NCI-H2171 (cell line): ENCODE measurements at regions not wholly inside any gene's neighbourhood (a gene's known extent, or its start where the extent isn't known, plus 50 kb on each side); places are given as distances from the start of the nearest gene placed in this dataset.
"Not testable (repeated sequence)": the region's sequence is repeated elsewhere in the genome, so short reads cannot be mapped to it uniquely, and the experiment has no call there.

Experiments
- DNase-seq: peaks from one replicate; lab custom pipeline; 2025; lab: John Stamatoyannopoulos, UW

DNA sequence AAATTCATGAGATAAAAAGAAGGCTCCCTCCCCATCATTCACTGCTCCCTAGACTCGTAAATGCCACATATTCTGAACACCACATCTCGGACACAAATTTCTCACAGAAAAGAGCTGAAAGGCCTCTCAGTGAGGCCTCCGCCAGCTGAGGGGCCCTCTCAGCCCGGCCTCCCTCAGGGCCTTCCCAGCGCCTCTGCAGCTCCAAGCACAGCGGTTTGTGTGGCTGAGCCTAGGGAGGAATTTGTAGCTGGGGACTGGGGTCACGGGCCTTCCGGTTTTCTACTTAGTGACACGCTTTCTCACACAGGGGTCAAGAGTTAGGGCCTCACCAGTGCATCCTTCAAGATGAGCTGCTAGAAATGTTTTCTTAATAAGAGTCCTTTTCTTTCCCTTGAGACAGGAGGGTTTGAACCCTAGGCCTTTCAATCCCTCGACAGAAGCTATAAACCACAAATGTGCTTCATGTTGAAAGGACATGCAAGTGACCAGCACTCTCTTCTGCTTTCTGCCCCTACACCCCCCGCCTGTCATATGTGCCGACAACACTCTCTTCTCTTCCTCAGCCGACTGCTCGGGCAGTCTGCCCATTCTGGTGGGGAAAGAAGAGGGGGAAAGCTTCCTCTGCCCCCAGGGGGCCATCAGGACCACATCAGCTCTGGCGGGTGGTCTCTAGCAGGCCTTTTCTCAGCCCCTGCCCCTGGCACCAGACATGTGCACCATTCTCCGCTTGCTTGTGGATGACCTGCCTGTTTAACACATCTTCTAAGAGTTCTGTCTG is 104.9 kb downstream of the CHIC2 start:
- DNase-seq, result no peak

DNA sequence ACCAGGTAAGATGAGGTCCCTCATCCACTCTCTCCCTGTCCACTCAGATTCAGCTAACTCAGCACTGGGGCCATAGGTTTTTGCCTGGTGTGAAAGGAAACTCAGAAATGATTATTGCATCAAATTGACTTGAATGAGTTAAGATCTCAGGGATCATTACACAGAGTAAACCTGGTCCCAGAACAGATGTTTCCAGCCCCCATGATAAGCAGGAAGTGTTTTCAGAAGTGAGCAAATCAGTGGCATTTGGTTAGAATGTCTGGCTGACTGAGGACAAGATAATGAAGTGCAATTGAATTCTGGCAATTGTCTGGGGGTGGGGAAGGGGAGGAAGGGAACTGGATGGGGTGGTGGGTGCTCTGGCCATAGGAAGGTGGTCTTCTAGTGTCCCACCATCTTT is 108.0 kb downstream of the CHIC2 start:
- no peak for DNase-seq

DNA sequence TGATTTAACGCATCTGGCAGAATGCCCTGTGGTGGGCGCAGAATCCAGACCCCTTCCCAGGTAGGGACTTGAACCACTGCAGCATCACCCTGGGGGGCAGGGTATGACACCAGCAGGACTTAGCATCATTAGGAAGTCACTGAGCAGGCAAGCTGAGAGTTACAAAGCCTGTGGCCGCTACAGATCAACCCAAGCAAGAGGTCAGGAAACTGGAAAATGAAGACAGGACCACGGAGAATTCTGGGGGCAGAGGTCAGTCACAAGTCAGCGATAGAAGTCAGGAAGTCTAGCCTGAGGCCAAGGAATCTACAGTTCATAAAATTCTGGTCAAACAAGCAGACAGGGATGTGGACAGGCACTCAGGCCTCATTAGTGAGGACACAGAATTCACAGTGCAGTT is 108.4 kb downstream of the CHIC2 start:
- DNase-seq, result no peak

DNA sequence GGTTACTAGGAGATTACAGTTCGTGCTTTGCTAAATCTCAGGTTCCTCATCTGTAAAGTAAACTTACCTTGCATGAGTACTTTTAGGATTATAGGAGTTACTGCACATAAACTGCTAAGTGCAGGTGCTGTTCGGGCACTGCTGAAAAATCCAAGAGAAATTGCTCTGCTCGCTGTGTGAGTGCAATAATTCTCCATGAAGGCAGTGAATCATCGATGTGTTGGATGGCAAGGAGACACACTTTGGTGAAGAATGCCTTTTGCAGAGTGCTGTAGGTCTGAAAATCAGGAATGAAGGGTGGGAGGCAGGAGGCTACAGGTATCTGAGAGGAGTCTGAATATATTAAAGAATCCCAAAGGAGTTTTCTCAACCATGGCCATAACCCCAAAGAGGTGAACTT is 113.0 kb downstream of the CHIC2 start:
- no peak for DNase-seq

GRCh38 chr4:53943345-53944085 is 120.9 kb downstream of the CHIC2 start:
- no peak for DNase-seq

- no peak for DNase-seq
Measured at GRCh38 chr4:53942712-53943111, 121.7 kb downstream of the CHIC2 start.

GRCh38 chr4:53941331-53941730 is 123.1 kb downstream of the CHIC2 start:
- no peak for DNase-seq

- not testable (repeated sequence) for DNase-seq
Measured at GRCh38 chr4:53939892-53940291, 124.5 kb downstream of the CHIC2 start.

GRCh38 chr4:53937918-53938317 is 126.5 kb downstream of the CHIC2 start:
- no peak for DNase-seq

DNA sequence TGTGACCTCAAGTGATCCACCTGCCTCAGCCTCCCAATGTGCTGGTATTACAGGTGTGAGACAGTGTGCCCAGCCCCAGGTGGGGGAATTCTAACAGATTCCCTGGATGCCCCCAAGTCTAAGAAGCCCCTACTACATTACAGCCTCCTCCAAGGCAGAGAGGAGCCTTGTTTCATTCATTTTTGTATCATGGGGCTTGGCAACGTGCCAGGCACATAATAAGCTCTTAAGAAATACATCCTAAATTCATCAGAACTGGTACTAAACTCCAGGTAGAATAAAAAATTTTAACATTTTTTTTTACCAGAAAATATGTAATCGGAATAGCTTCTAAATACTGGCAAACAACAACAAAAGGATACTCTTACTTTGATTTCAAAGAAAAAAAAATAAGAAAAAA is 127.1 kb downstream of the CHIC2 start:
- no peak for DNase-seq

GRCh38 chr4:53935780-53936179 is 128.6 kb downstream of the CHIC2 start:
- DNase-seq, result no peak

DNA sequence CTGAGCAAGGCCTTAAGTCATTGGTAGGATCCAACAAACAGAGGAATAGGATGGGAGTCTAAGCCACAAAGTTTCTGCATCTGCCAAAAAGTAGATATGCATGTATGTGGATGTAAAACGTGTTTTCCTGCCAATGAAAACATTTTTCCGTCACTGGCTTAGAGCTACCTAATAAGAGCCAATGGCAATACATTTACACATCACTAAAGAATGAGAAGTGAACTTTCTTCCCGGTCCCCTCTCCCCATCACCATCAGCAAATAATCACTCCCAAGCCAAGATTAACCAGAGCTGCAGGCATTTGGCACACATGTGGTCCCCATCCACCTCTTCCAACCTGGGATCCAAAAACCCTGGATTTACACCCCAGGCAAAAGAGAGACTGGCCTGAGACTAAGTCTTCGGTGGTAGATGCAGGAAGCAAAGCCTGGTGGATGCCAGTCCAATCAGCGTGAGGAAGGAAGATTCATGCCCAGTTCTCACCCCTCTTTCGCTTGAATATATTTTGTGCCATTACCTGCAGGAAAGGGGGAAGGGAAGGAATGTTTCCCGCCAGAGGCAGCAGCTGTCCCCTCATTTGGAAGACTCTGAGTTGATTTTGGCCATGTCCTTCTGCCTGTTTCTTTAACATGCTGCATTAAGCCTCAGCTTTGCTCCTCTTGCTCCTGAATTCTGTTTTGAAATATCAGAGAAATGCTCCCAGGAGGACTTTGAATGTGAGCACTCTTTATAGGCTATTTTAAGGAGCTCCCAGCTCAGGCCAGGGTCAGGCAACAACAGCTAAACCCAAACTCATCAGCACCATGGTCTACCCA is 131.4 kb downstream of the CHIC2 start:
- DNase-seq, result no peak

GRCh38 chr4:53931461-53931961 is 132.9 kb downstream of the CHIC2 start:
- DNase-seq, result no peak

- no peak for DNase-seq
Measured at GRCh38 chr4:53929955-53930798, 134.2 kb downstream of the CHIC2 start.

- no peak for DNase-seq
Measured at GRCh38 chr4:53929311-53929710, 135.1 kb downstream of the CHIC2 start.

DNA sequence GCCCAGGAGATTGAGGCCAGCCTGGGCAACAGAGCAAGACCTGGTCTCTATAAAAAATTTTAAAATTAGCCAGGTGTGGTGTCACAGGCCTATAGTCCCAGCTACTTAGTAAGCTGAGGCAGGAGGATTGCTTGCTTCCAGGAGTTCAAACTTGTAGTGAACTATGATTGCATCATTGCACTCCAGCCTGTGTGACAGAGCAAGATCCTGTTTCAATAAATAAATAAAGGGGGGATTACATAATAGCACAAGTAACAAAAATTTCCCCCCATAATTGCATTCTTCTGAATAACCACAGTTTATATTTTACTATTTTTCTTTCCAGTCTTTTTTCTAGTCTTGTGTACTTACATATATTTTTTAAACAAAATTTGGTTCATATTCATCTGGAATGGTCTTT is 135.6 kb downstream of the CHIC2 start:
- no peak for DNase-seq

GRCh38 chr4:53925050-53925605 is 139.3 kb downstream of the CHIC2 start:
- no peak for DNase-seq

GRCh38 chr4:53924333-53925049 is 139.9 kb downstream of the CHIC2 start:
- no peak for DNase-seq

GRCh38 chr4:53923921-53924320 is 140.5 kb downstream of the CHIC2 start:
- no peak for DNase-seq

DNA sequence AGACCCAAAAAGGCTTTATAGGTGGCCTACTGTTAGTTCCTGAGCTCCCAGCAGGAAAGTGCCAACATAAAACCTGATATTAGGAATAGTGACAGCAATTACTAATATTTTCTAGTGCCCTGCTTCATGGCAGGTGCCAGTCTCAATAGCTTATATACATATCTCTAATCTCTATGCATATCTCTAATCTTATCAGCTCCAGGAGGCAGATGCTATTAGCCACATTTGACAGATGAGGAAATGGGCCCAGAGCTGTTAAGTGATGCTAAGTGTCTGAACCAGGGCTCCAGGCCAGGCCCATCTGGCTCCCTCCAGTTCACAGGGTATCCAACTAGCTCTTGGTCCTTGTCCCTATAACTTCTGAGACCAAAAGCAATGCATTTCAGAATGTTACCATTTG is 142.5 kb downstream of the CHIC2 start:
- no peak for DNase-seq

- no peak for DNase-seq
Measured at GRCh38 chr4:53920883-53921282, 143.5 kb downstream of the CHIC2 start.
